ENCODE measurements at regions not wholly inside any gene's neighbourhood (a gene's known extent, or its start where the extent isn't known, plus 50 kb on each side); places are given as distances from the start of the nearest gene placed in this dataset.

DNA sequence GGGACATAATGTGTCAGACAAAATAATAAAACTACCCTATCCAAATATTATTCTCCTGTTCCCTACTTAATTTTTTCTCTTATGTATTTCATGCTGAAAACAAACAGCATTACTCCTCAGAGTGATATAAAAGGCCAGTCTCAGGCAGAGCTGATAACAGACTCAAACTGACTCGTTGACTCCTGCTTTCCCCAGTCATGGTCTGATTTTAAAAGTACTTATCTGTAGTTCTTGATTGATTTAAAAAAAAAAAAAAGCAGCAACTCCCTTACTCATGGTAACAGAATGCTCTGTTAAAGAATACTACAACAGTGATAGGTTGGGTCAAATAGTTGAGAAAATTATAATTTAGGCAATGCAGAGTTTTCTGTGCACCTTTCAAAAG is 90.3 kb upstream of the BARX2 start:
- no peak overlapping the region for H3K27ac ChIP-seq
- intact Hi-C loops (cut with DNase I; ENCODE audit: low total_unique reads): no loop called here

DNA sequence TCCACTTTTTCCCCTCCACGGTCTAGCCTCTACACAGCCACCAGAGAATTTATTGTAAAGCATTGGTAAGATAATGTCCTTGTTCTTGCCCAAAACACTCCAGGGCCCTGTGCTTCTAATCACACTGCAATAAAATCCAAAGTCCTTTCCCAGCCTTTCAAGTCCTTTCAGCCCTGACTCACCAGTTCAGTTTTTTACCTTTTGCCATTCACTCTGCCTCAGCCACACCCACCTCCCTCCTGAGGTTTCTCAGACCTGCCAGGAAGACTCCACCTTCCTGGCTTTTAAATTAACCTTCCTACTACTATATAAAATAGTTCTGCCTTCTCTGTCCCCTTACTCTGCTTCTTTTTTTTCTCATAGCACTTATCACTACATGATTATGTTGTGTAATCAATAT is 91.0 kb upstream of the ARHGAP32 start:
- Histone ChIP-seq H3K4me3 (no peak overlapping the region), H3K4me1 (peaks cover 1 to 11% of the 10 kb centered on the region in 2 donors), H3K27ac (no peak overlapping the region), H3K27me3 (no peaks in the 10 kb centered on the region), H3K9me3 (no peaks in the 10 kb centered on the region), H3K36me3 (no peaks in the 10 kb centered on the region)
- no peak for DNase-seq
- intact Hi-C loops (cut with DNase I; ENCODE audit: low total_unique reads): no loop called here
- no peak for ATAC-seq
- in situ Hi-C loops (cut with MboI; ENCODE audit: low sequenced_read_pairs in 4 of 4): no loop called here
- TF ChIP-seq POLR2A (IDR thresholded peaks at IDR 0.05): no peak
- TF ChIP-seq, protein P1, sequence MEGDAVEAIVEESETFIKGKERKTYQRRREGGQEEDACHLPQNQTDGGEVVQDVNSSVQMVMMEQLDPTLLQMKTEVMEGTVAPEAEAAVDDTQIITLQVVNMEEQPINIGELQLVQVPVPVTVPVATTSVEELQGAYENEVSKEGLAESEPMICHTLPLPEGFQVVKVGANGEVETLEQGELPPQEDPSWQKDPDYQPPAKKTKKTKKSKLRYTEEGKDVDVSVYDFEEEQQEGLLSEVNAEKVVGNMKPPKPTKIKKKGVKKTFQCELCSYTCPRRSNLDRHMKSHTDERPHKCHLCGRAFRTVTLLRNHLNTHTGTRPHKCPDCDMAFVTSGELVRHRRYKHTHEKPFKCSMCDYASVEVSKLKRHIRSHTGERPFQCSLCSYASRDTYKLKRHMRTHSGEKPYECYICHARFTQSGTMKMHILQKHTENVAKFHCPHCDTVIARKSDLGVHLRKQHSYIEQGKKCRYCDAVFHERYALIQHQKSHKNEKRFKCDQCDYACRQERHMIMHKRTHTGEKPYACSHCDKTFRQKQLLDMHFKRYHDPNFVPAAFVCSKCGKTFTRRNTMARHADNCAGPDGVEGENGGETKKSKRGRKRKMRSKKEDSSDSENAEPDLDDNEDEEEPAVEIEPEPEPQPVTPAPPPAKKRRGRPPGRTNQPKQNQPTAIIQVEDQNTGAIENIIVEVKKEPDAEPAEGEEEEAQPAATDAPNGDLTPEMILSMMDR (IDR thresholded peaks at IDR 0.05 in 4 of 5, conservative IDR thresholded peaks at IDR 0.05 in 1 of 5): no peak

More for the DNA sequence above, 90.3 kb upstream of the BARX2 start:
- TF ChIP-seq, protein P1 (IDR thresholded peaks at IDR 0.05 in 4 of 5, conservative IDR thresholded peaks at IDR 0.05 in 1 of 5): no peak
- no peak for TF ChIP-seq POLR2A (IDR thresholded peaks at IDR 0.05)
- no peaks in the 10 kb centered on the region for H3K36me3 ChIP-seq
- H3K4me1 ChIP-seq: no peaks in the 10 kb centered on the region
- in situ Hi-C loops (cut with MboI; ENCODE audit: low sequenced_read_pairs in 4 of 4): no loop called here
- no peak for DNase-seq
- no peaks in the 10 kb centered on the region for H3K27me3 ChIP-seq
- ATAC-seq: no peak
- no peaks in the 10 kb centered on the region for H3K9me3 ChIP-seq
- H3K4me3 ChIP-seq: no peak overlapping the region

GRCh38 chr11:129282634-129283033 is 90.5 kb upstream of the ARHGAP32 start:
- H3K4me3 ChIP-seq: no peak overlapping the region
- ATAC-seq: no peak
- H3K4me1 ChIP-seq: peaks cover 6 to 16% of the 10 kb centered on the region in 2 donors
- H3K36me3 ChIP-seq: no peaks in the 10 kb centered on the region
- no peak overlapping the region for H3K27ac ChIP-seq
- TF ChIP-seq, protein P1 (IDR thresholded peaks at IDR 0.05 in 4 of 5, conservative IDR thresholded peaks at IDR 0.05 in 1 of 5): no peak
- TF ChIP-seq POLR2A (IDR thresholded peaks at IDR 0.05): no peak
- intact Hi-C loops (cut with DNase I; ENCODE audit: low total_unique reads) (no loop called here), in situ Hi-C loops (cut with MboI; ENCODE audit: low sequenced_read_pairs in 4 of 4) (no loop called here)
- H3K9me3 ChIP-seq: no peaks in the 10 kb centered on the region
- no peaks in the 10 kb centered on the region for H3K27me3 ChIP-seq
- DNase-seq: no peak

DNA sequence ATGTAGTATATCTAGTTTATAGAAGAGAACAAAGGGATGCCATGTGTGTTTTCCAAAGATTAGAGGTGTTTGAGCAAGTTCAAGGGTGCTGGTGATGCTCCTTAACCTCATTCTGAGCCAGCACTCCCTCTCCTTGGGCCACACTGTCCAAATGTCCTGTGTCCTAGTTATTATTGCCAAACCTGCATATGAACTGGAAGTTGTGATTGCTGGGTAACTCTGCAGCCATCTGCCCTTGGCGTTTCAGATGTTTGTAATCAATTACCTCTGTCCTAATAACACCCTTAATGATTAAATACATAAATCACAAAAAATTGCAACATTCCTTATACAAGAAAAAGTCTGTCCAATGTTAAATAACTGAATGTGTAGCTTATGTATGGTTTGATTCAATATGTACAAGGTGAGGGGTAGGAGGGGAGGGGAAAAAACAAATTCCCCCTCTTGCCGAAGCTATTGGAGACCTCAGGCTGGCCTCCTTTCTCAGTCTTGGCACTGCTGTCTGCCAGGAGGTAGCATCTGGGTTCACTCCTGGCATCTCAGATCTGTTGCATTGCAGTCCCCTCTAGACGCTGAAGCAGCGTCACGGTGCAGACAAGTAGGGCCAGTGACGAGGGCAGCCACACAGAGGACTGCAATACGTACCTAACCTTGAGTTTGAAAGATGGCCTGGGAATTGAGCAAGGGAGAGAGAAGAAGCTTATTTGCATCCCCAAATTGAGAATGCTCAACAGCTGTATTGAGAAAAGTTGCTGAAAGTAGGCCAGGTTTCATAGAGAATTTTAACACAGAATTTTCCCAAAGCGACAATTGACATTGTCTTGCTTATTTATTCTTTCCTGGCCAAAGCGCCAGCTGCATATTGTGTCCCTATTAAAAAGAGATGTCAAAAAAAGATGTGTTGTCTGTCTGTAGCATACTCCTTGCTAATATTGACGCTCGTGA is 89.6 kb upstream of the ARHGAP32 start:
- no peaks in the 10 kb centered on the region for H3K27me3 ChIP-seq
- H3K27ac ChIP-seq: no peak overlapping the region
- ATAC-seq: no peak
- H3K9me3 ChIP-seq: no peaks in the 10 kb centered on the region
- no peak overlapping the region for H3K4me3 ChIP-seq
- in situ Hi-C loops (cut with MboI; ENCODE audit: low sequenced_read_pairs in 4 of 4) (no loop called here), intact Hi-C loops (cut with DNase I; ENCODE audit: low total_unique reads) (no loop called here)
- no peak for TF ChIP-seq POLR2A (IDR thresholded peaks at IDR 0.05)
- TF ChIP-seq, protein P1 (IDR thresholded peaks at IDR 0.05 in 4 of 5, conservative IDR thresholded peaks at IDR 0.05 in 1 of 5): no peak
- H3K36me3 ChIP-seq: no peaks in the 10 kb centered on the region
- peaks cover 14 to 23% of the 10 kb centered on the region in 2 donors for H3K4me1 ChIP-seq
- DNase-seq: no peak

All from gastrocnemius medialis (tissue), 4 donors.